ENCODE measurements at regions not wholly inside any gene's neighbourhood (a gene's known extent, or its start where the extent isn't known, plus 50 kb on each side); places are given as distances from the start of the nearest gene placed in this dataset.

- intact Hi-C loops (cut with micrococcal nuclease) (no loop called here), dilution Hi-C loops (cut with MboI; ENCODE audit: extremely low pct_ligation_motif_present, low sequenced_read_pairs) (no loop called here)
- Histone ChIP-seq H3K4me1 (ENCODE audit: control insufficient read depth, extremely low read depth, insufficient read depth, low read length) (no peaks in the 10 kb centered on the region), H4K20me1 (replicated peaks; ENCODE audit: control insufficient read depth, extremely low read depth, insufficient read depth, low read length) (no peaks in the 10 kb centered on the region), H2AFZ (ENCODE audit: low read depth, low read length) (no peak overlapping the region), H3K79me2 (ENCODE audit: control insufficient read depth, insufficient read depth, low read length) (no peaks in the 10 kb centered on the region), H3K27me3 (ENCODE audit: control insufficient read depth in 2 of 2, insufficient read depth in 2 of 2, low read length in 2 of 2) (peaks cover 3 to 13% of the 10 kb centered on the region in 2 experiments), H3K9me3 (replicated peaks; ENCODE audit: control insufficient read depth, insufficient read depth, low read length) (no peaks in the 10 kb centered on the region), H3K4me2 (ENCODE audit: insufficient read depth, low read length) (no peak overlapping the region), H3K4me3 (replicated peaks in 1 of 3; ENCODE audit: insufficient read depth in 1 of 3, low read depth in 1 of 3, low read length in 3 of 3) (no peak overlapping the region), H3K9me1 (replicated peaks; ENCODE audit: control insufficient read depth, extremely low read depth, insufficient read depth, low read length) (no peaks in the 10 kb centered on the region), H3K27ac (ENCODE audit: insufficient read depth, low read depth, low read length) (no peak overlapping the region), H3K9ac (replicated peaks; ENCODE audit: extremely low read depth, insufficient read depth, low read length) (no peak overlapping the region), H3K36me3 (ENCODE audit: control insufficient read depth in 2 of 2, extremely low read depth in 1 of 2, insufficient read depth in 2 of 2, low read length in 2 of 2) (no peaks in the 10 kb centered on the region)
- TF ChIP-seq JUN (IDR thresholded peaks at IDR 0.05; ENCODE audit: borderline replicate concordance, insufficient read depth, insufficient read length, low read depth) (no peak), EZH2 (IDR thresholded peaks at IDR 0.05; ENCODE audit: borderline replicate concordance, low read depth, low read length, severe bottlenecking) (no peak), GATA2 (IDR thresholded peaks at IDR 0.05; ENCODE audit: insufficient read depth, insufficient read length, low read depth, low read length) (no peak), MYC (IDR thresholded peaks at IDR 0.05; ENCODE audit: low read depth, low read length) (no peak), POLR2AphosphoS5 (IDR thresholded peaks at IDR 0.05; ENCODE audit: insufficient read depth, low read depth, low read length) (no peak), POLR2A (IDR thresholded peaks at IDR 0.05; ENCODE audit: low read depth, low read length) (no peak), FOS (IDR thresholded peaks at IDR 0.05; ENCODE audit: borderline replicate concordance, insufficient read depth, low read length) (no peak)
- TF ChIP-seq, protein P1, sequence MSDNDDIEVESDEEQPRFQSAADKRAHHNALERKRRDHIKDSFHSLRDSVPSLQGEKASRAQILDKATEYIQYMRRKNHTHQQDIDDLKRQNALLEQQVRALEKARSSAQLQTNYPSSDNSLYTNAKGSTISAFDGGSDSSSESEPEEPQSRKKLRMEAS (IDR thresholded peaks at IDR 0.05; ENCODE audit: insufficient read depth, insufficient read length), result no peak
- TF ChIP-seq, protein P2, sequence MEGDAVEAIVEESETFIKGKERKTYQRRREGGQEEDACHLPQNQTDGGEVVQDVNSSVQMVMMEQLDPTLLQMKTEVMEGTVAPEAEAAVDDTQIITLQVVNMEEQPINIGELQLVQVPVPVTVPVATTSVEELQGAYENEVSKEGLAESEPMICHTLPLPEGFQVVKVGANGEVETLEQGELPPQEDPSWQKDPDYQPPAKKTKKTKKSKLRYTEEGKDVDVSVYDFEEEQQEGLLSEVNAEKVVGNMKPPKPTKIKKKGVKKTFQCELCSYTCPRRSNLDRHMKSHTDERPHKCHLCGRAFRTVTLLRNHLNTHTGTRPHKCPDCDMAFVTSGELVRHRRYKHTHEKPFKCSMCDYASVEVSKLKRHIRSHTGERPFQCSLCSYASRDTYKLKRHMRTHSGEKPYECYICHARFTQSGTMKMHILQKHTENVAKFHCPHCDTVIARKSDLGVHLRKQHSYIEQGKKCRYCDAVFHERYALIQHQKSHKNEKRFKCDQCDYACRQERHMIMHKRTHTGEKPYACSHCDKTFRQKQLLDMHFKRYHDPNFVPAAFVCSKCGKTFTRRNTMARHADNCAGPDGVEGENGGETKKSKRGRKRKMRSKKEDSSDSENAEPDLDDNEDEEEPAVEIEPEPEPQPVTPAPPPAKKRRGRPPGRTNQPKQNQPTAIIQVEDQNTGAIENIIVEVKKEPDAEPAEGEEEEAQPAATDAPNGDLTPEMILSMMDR (IDR thresholded peaks at IDR 0.05; ENCODE audit: extremely low read depth in 1 of 2, insufficient read depth in 1 of 2, low read depth in 1 of 2, low read length in 2 of 2), result no peak
- DNase-seq (ENCODE audit: low read depth, low spot score), result no peak
- ChIA-PET CTCF (interaction anchor here (1.2 kb wide), 1 partner anchor 67 kb away, joined by 3 read pairs; no protein-coding TSS in a partner anchor), POLR2A (no interaction called here)
- no peak for FAIRE-seq
- no TSS peak for BruUV-seq (replicated peaks)
Observed at GRCh38 chr17:79223953-79224352, 149.3 kb downstream of the ENGASE start.
